ENCODE measurements at regions not wholly inside any gene's neighbourhood (a gene's known extent, or its start where the extent isn't known, plus 50 kb on each side); places are given as distances from the start of the nearest gene placed in this dataset.

DNA sequence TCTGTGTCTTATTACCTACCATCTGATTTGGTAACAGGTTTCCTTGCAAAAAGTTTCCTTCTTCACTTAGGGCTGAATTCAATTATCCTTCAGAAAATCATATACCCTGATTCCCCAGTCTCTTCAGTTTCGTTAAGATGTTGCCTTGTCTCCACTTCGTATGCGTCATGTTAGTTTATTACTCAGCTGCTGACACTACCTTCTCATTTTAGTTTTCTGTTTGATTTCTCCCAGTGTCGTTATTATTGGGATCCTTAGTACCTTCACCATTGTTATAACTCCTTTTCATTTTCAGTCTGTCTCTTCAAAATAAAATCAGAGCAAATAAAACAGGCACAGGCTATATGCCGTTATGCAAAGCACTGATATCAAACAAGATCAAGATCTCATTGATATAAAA lies 87.5 kb upstream of the RBPJ start (continued):
- no peak for TF ChIP-seq KDM4A (IDR thresholded peaks at IDR 0.05; ENCODE audit: low read depth, low read length, severe bottlenecking)

DNA sequence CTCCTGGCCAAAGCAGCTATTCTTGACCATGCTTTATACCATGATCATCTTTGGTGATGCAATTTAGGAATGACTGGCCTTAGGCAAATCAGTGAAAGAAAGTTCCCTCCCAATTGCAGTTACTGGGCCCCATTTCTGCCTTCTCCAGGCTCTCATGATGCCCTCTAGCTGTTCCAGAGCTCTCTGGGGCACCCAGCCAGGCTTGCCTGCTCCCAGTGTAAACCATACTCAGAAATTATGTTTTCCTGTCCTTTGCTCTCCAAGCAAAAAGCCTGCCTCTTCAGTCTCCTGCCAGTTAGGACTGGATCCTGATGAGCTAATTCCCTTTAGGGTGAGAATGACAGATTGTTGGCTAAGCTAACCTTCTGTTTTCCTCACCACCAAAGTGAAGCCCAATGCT lies 85.3 kb upstream of the RBPJ start:
- POLR2A ChIA-PET (ENCODE audit: partially characterized antibody) = interaction anchor here (0.6 kb wide), 1 partner anchor 552 kb away, joined by 3 read pairs; no protein-coding TSS in a partner anchor
- H3K79me2 ChIP-seq (ENCODE audit: control insufficient read depth in 1 of 2, insufficient read depth in 2 of 2, low read length in 2 of 2) = no peaks in the 10 kb centered on the region
- no peak overlapping the region for H3K27ac ChIP-seq (ENCODE audit: low read depth, low read length)

More for the DNA sequence above, 85.3 kb upstream of the RBPJ start:
- no peak overlapping the region for H3K14ac ChIP-seq (ENCODE audit: insufficient read length)
- H3K18ac ChIP-seq (ENCODE audit: extremely low read depth, low read length) = no peak overlapping the region
- H3K4me2 ChIP-seq (ENCODE audit: insufficient read depth in 1 of 2, low read depth in 2 of 2, low read length in 2 of 2) = no peak overlapping the region
- H3K79me1 ChIP-seq (ENCODE audit: low read depth, low read length) = no peaks in the 10 kb centered on the region
- no peak overlapping the region for H2BK15ac ChIP-seq (ENCODE audit: low read length)
- H2BK12ac ChIP-seq (ENCODE audit: low read depth, low read length) = no peak overlapping the region
- FAIRE-seq = no peak
- no peak overlapping the region for H3K9ac ChIP-seq (replicated peaks in 1 of 4; ENCODE audit: extremely low read depth in 1 of 4, low read depth in 3 of 4, low read length in 3 of 4)
- H3K4ac ChIP-seq (replicated peaks; ENCODE audit: insufficient read length, low read depth, low read length) = no peak overlapping the region
- peaks cover 0 to 12% (median 7%) of the 10 kb centered on the region in 4 experiments; a peak in 6 of 7 replicates for H3K4me1 ChIP-seq (replicated peaks in 1 of 4; ENCODE audit: control insufficient read depth in 3 of 4, insufficient read depth in 4 of 4, low read length in 3 of 4)
- H3K23ac ChIP-seq (ENCODE audit: insufficient read length) = no peak overlapping the region
- H2BK5ac ChIP-seq (ENCODE audit: low read depth, low read length) = no peak overlapping the region
- H2BK20ac ChIP-seq (ENCODE audit: low read length) = no peak overlapping the region
- no peak overlapping the region for H2BK120ac ChIP-seq (replicated peaks; ENCODE audit: low read depth, low read length)
- TF ChIP-seq RAD21 (IDR thresholded peaks at IDR 0.05 in 1 of 2, conservative IDR thresholded peaks at IDR 0.05 in 1 of 2; ENCODE audit: low read depth in 2 of 2, low read length in 2 of 2) (0 out of 4 replicates have a peak, but pooled peaks of 1 of the 2 experiments have one; percentile 1), ASH2L (IDR thresholded peaks at IDR 0.05; ENCODE audit: low read length) (no peak)
- peak overlapping the region; percentile 52 for H2AFZ ChIP-seq (ENCODE audit: low read length)
- no peak overlapping the region for H4K8ac ChIP-seq (ENCODE audit: extremely low read depth, insufficient read depth, low read length)
- CTCF ChIA-PET (ENCODE audit: partially characterized antibody) = interaction anchor here (0.7 to 1.7 kb wide), 3 partner anchors 30 to 97 kb away, joined by 3 to 4 read pairs (median 3); no protein-coding TSS in a partner anchor
- no peaks in the 10 kb centered on the region for H3K9me3 ChIP-seq (ENCODE audit: insufficient read depth in 2 of 2, low read depth in 1 of 2, low read length in 1 of 2)
- H3K27me3 ChIP-seq (replicated peaks in 1 of 4; ENCODE audit: control insufficient read depth in 3 of 4, extremely low read depth in 1 of 4, insufficient read depth in 3 of 4, low read length in 3 of 4) = no peaks in the 10 kb centered on the region
- H3K36me3 ChIP-seq (ENCODE audit: control insufficient read depth in 2 of 4, insufficient read depth in 4 of 4, low read length in 3 of 4) = no peaks in the 10 kb centered on the region
- no peaks in the 10 kb centered on the region for H4K20me1 ChIP-seq (replicated peaks in 1 of 2; ENCODE audit: control insufficient read depth in 1 of 2, insufficient read depth in 2 of 2, low read length in 2 of 2)
- H2AK5ac ChIP-seq (ENCODE audit: low read depth, low read length) = no peak overlapping the region
- no peak overlapping the region for H4K5ac ChIP-seq (ENCODE audit: insufficient read length, low read depth, low read length)
- H4K91ac ChIP-seq (replicated peaks; ENCODE audit: insufficient read length, low read length) = no peak overlapping the region
- no peak overlapping the region for H3K4me3 ChIP-seq (ENCODE audit: extremely low read depth in 1 of 4, insufficient read depth in 2 of 4, low read depth in 3 of 4, low read length in 4 of 4)
- H3K23me2 ChIP-seq (ENCODE audit: low read depth, low read length) = no peaks in the 10 kb centered on the region; the same call in 1 of the 2 replicates
- DNase-seq (ENCODE audit: low read depth in 1 of 2, low spot score in 2 of 2) = no peak
- H3K56ac ChIP-seq (replicated peaks; ENCODE audit: insufficient read length, low read depth, low read length) = no peak overlapping the region

All from H1 (cell line).